Progenitor cell of endocrine pancreas (in vitro differentiated cells): ENCODE measurements at regions not wholly inside any gene's neighbourhood (a gene's known extent, or its start where the extent isn't known, plus 50 kb on each side); places are given as distances from the start of the nearest gene placed in this dataset.

ENCODE experiments used
- DNase-seq: peaks from one replicate; pipeline ENCODE4 v3.0.0; 2021; ENCODE audit warnings: low spot score; ENCODE audit not compliant: unreplicated experiment
- H3K27ac Mint-ChIP-seq: 2 replicates; pipeline ENCODE4 v1.8.0; 2021; ENCODE audit warnings: mild to moderate bottlenecking, moderate library complexity, mixed read lengths
- H3K27me3 Mint-ChIP-seq: 2 replicates; pipeline ENCODE4 v1.8.0; 2021; ENCODE audit warnings: mixed read lengths
- H3K36me3 Mint-ChIP-seq: 2 replicates; pipeline ENCODE4 v1.8.0; 2022; ENCODE audit warnings: mixed read lengths; ENCODE audit not compliant: insufficient read depth
- H3K4me1 Mint-ChIP-seq: 2 replicates; pipeline ENCODE4 v1.8.0; 2021; ENCODE audit warnings: low read depth, mixed read lengths
- H3K4me3 Mint-ChIP-seq: 2 replicates; pipeline ENCODE4 v1.8.0; 2021; ENCODE audit warnings: low read depth, mild to moderate bottlenecking, moderate library complexity, mixed read lengths
- H3K9me3 Mint-ChIP-seq: 2 replicates; pipeline ENCODE4 v1.8.0; 2021; ENCODE audit warnings: low read depth, mixed read lengths
- TF ChIP-seq, protein P1 (sequence below): fragments of 200-600 bp; sonication (generic); IDR thresholded peaks from one replicate; pipeline ENCODE4 v1.5.0; 2021; ENCODE audit warnings: antibody characterized with exemption, mild to moderate bottlenecking; ENCODE audit not compliant: unreplicated experiment

DNA sequence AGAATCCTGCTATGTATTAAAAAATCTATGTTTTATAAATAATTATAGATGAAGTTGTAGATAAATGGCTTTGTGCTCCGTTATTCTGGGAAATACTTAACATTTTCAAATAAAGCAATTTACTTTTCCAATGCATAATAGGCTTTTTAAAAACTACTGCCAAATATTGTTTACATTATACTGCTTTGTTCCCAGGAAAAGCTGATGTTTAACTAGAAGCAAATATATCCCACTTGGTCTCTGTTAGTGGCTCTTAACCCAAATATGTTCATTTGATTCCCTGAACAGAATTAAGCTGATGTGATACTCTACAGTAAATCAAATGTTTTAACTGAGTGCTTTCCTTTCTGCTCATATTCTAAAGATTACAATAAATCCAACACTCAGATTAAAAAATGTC lies 326.3 kb downstream of the SLCO4C1 start:
- no peak overlapping the region for H3K4me3 Mint-ChIP-seq
- H3K27me3 Mint-ChIP-seq, result no peaks in the 10 kb centered on the region
- TF ChIP-seq, protein P1, sequence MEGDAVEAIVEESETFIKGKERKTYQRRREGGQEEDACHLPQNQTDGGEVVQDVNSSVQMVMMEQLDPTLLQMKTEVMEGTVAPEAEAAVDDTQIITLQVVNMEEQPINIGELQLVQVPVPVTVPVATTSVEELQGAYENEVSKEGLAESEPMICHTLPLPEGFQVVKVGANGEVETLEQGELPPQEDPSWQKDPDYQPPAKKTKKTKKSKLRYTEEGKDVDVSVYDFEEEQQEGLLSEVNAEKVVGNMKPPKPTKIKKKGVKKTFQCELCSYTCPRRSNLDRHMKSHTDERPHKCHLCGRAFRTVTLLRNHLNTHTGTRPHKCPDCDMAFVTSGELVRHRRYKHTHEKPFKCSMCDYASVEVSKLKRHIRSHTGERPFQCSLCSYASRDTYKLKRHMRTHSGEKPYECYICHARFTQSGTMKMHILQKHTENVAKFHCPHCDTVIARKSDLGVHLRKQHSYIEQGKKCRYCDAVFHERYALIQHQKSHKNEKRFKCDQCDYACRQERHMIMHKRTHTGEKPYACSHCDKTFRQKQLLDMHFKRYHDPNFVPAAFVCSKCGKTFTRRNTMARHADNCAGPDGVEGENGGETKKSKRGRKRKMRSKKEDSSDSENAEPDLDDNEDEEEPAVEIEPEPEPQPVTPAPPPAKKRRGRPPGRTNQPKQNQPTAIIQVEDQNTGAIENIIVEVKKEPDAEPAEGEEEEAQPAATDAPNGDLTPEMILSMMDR, result no peak
- no peaks in the 10 kb centered on the region for H3K36me3 Mint-ChIP-seq
- H3K9me3 Mint-ChIP-seq, result peaks cover 6% of the 10 kb centered on the region
- H3K27ac Mint-ChIP-seq, result no peak overlapping the region
- no peak for DNase-seq
- peaks cover 5% of the 10 kb centered on the region for H3K4me1 Mint-ChIP-seq

DNA sequence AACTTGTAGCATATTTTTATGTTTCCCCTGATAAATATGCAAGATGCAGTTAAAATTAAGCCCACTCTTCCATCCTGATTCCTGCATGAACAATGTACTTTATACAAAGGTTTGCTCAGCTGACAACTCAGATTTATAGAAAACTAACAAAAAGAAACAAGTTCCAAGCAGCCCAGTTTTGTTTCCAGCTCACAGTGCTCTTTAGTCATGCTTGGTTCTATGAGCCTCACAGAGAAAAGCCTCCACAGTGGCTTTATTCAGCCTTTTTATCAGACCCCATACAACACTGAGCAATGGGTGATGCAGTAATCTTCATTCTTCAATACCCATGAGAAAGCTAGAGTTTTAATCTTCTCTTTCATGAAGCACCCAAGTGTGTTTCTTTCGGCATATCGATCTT lies 329.6 kb downstream of the SLCO4C1 start:
- TF ChIP-seq, protein P1, result no peak
- H3K36me3 Mint-ChIP-seq, result no peaks in the 10 kb centered on the region
- no peak for DNase-seq
- peaks cover 5% of the 10 kb centered on the region for H3K4me1 Mint-ChIP-seq
- H3K27ac Mint-ChIP-seq, result no peak overlapping the region
- no peaks in the 10 kb centered on the region for H3K27me3 Mint-ChIP-seq
- no peak overlapping the region for H3K4me3 Mint-ChIP-seq
- peaks cover 1% of the 10 kb centered on the region for H3K9me3 Mint-ChIP-seq

DNA sequence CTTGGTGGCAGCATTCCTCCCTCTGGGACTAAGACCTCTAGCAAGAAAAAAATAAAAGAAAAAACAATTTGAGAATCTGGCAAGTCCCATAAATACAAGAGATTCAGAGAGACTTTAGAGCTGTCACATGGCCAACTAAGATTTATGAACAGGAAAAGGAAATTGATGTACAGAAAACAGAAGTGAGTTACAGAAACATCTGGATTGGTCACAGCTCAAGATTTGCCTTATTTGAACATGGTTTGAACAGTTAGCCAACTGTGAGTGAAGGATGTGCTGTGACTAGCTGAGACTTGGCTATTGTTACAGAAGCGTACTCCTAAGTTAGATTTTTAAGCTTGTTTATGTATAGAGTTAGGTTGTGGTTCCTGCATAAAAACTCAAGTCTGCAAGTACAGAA lies 340.2 kb downstream of the SLCO4C1 start:
- Mint-ChIP-seq H3K27me3 (no peaks in the 10 kb centered on the region), H3K27ac (no peak overlapping the region), H3K4me3 (no peak overlapping the region), H3K9me3 (no peaks in the 10 kb centered on the region), H3K36me3 (no peaks in the 10 kb centered on the region), H3K4me1 (no peaks in the 10 kb centered on the region)
- TF ChIP-seq, protein P1, result no peak
- no peak for DNase-seq

DNA sequence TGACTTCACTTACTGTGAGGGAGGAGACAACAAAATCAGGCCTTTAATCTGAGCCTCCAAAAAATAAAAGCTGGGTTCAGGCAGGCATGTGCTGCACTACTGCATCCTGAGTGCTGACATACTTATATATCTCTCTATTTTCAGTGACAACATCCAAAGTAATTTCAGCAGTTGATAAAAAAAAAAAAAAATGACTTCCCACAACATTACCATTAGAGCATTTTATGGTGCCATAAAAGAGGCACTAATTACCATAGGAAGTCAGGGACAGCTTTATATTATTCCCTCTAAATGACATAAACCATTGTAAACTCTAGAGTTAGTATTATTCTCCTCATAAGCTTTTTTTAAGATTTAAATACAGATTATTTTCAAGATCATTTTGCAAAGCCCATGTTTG lies 346.1 kb downstream of the SLCO4C1 start:
- H3K4me3 Mint-ChIP-seq, result no peak overlapping the region
- no peaks in the 10 kb centered on the region for H3K4me1 Mint-ChIP-seq
- H3K9me3 Mint-ChIP-seq, result no peaks in the 10 kb centered on the region
- no peaks in the 10 kb centered on the region for H3K36me3 Mint-ChIP-seq
- no peak for DNase-seq
- TF ChIP-seq, protein P1, result no peak
- H3K27ac Mint-ChIP-seq, result no peak overlapping the region
- H3K27me3 Mint-ChIP-seq, result no peaks in the 10 kb centered on the region

DNA sequence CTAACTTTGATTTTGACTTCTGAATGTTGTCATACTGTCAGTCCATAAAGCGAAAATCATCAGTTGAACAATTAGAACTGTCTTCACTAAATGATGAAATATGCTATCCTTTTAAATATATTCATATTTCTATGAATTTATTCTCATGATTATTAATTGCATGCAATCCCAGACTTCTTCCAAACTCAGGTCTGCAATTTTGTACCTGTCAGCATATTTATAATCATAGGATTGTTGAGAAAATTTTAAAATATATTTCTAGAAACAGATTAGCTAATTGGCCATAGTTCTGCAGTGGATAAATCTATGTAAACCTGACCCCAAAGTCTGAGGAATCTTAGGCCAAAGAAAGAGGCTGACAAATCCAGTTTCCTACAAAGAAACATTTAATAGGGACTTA lies 347.5 kb downstream of the SLCO4C1 start:
- H3K4me1 Mint-ChIP-seq, result no peaks in the 10 kb centered on the region
- no peak overlapping the region for H3K27ac Mint-ChIP-seq
- H3K27me3 Mint-ChIP-seq, result no peaks in the 10 kb centered on the region
- H3K9me3 Mint-ChIP-seq, result no peaks in the 10 kb centered on the region
- TF ChIP-seq, protein P1, result no peak
- H3K36me3 Mint-ChIP-seq, result no peaks in the 10 kb centered on the region
- no peak overlapping the region for H3K4me3 Mint-ChIP-seq
- no peak for DNase-seq

DNA sequence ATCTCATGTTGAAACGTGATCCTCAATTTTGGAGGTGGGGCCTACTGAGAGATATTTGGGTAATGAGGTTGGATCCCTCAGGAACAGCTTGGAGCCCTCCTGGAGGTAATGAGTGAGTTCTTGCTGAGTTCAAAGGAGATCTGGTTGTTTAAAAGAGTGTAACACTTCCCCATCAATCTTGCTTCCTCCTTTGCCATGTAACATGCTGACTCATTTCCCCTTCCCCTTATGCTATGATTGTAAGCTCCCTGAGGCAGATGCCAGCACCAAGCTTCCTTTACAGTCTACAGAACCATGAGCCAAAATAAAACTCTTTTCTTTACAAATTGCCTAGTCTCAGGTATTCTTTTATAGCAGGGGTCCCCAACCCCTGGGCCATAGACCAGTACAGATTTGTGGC lies 352.3 kb downstream of the SLCO4C1 start:
- TF ChIP-seq, protein P1, result no peak
- H3K36me3 Mint-ChIP-seq, result no peaks in the 10 kb centered on the region
- no peak overlapping the region for H3K4me3 Mint-ChIP-seq
- H3K9me3 Mint-ChIP-seq, result peaks cover under 1% of the 10 kb centered on the region
- no peaks in the 10 kb centered on the region for H3K4me1 Mint-ChIP-seq
- DNase-seq, result no peak
- H3K27ac Mint-ChIP-seq, result no peak overlapping the region
- peaks cover 15% of the 10 kb centered on the region for H3K27me3 Mint-ChIP-seq
